ENCODE measurements at regions not wholly inside any gene's neighbourhood (a gene's known extent, or its start where the extent isn't known, plus 50 kb on each side); places are given as distances from the start of the nearest gene placed in this dataset.

GRCh38 chr20:52552181-52552872 is 360.7 kb upstream of the ZFP64 start:
- no peak for TF ChIP-seq CTCF (IDR thresholded peaks at IDR 0.05)
- no peak for TF ChIP-seq EZH2phosphoT487 (IDR thresholded peaks at IDR 0.05)
